Small intestine (tissue), 7 donors: ENCODE measurements at regions not wholly inside any gene's neighbourhood (a gene's known extent, or its start where the extent isn't known, plus 50 kb on each side); places are given as distances from the start of the nearest gene placed in this dataset.

Source experiments
- DNase-seq, 2 donors: peaks; one replicate each; pipeline versions ENCODE4 v3.0.0 to v3.0.0-alpha.2; 2013
- FAIRE-seq: peaks from 2 replicates; lab custom pipeline; 2012; peaks lifted over from hg19 to GRCh38; lab: Jason Lieb, UNC
- H3K27ac ChIP-seq, 3 donors: one replicate each; pipeline ENCODE4 v1.5.1; 2013; ENCODE audit warnings: low read length in 2 of 3, mild to moderate bottlenecking in 2 of 3, control low read depth in 1 of 3, inconsistent platforms in 1 of 3, low read depth in 1 of 3, moderate library complexity in 1 of 3
- H3K27me3 ChIP-seq, 3 donors: one replicate each; pipeline ENCODE4 v1.6.1; 2013; ENCODE audit warnings: low read length in 3 of 3, inconsistent platforms in 1 of 3; ENCODE audit not compliant: control insufficient read depth in 3 of 3, insufficient read depth in 3 of 3
- H3K36me3 ChIP-seq, 3 donors: one replicate each; pipeline ENCODE4 v1.6.1; 2013; ENCODE audit warnings: low read length in 3 of 3, inconsistent platforms in 1 of 3, low read depth in 1 of 3, mild to moderate bottlenecking in 1 of 3, moderate library complexity in 1 of 3; ENCODE audit not compliant: control insufficient read depth in 3 of 3, insufficient read depth in 2 of 3
- H3K4me1 ChIP-seq, 3 donors: one replicate each; pipeline ENCODE4 v1.6.1; 2013; ENCODE audit warnings: low read length in 2 of 3, inconsistent platforms in 1 of 3, low read depth in 1 of 3, mild to moderate bottlenecking in 1 of 3, moderate library complexity in 1 of 3; ENCODE audit not compliant: control insufficient read depth in 3 of 3, insufficient read depth in 2 of 3
- H3K4me3 ChIP-seq, 3 donors: one replicate each; pipeline ENCODE4 v1.5.1; 2013; ENCODE audit warnings: low read length in 3 of 3, control low read depth in 1 of 3, inconsistent platforms in 1 of 3, low read depth in 1 of 3, mild to moderate bottlenecking in 1 of 3, moderate library complexity in 1 of 3
- H3K9me3 ChIP-seq, 2 donors: one replicate each; pipeline ENCODE4 v1.6.1; 2013; ENCODE audit warnings: low read depth in 1 of 2, low read length in 1 of 2; ENCODE audit not compliant: control insufficient read depth in 2 of 2, insufficient read depth in 1 of 2
- WGBS, 3 donors: extraction: QIAGEN DNeasy Blood & Tissue Kit; methylation state at CpG; one replicate each; pipeline ENCODE4 v1.1.7; 2013; 5-methylcytosine and 5-hydroxymethylcytosine counted together
- donor health status: healthy with polysubstance abuse.
- donor health status: control.
- donor health status: control.
- donor health status: Bipolar disorder and iron deficiency.
- donor health status: healthy.

- Histone ChIP-seq H3K27me3 (no peaks in the 10 kb centered on the region), H3K4me3 (no peak overlapping the region), H3K36me3 (no peaks in the 10 kb centered on the region), H3K4me1 (no peaks in the 10 kb centered on the region), H3K27ac (no peak overlapping the region), H3K9me3 (no peaks in the 10 kb centered on the region)
- no peak for FAIRE-seq
- WGBS, 3 donors = 37 to 60% (median 39%) methylated on average over 3 of the region's 3 CpGs
- DNase-seq = no peak
These were observed 1003.6 kb downstream of the FAT4 start for GRCh38 chr4:126318376-126318775.

- H3K9me3 ChIP-seq = no peaks in the 10 kb centered on the region
- no peak overlapping the region for H3K27ac ChIP-seq
- H3K4me1 ChIP-seq = no peaks in the 10 kb centered on the region
- DNase-seq (no peak), FAIRE-seq (no peak)
- H3K36me3 ChIP-seq = no peaks in the 10 kb centered on the region
- no peak overlapping the region for H3K4me3 ChIP-seq
- H3K27me3 ChIP-seq = no peaks in the 10 kb centered on the region
These were observed 1014.2 kb downstream of the FAT4 start for GRCh38 chr4:126328914-126329313.

GRCh38 chr4:126338548-126338947 lies 1023.8 kb downstream of the FAT4 start:
- no peaks in the 10 kb centered on the region for H3K4me1 ChIP-seq

GRCh38 chr4:126341927-126342326 lies 1027.2 kb downstream of the FAT4 start:
- Histone ChIP-seq H3K36me3 (no peaks in the 10 kb centered on the region), H3K27me3 (no peaks in the 10 kb centered on the region), H3K4me1 (no peaks in the 10 kb centered on the region), H3K9me3 (no peaks in the 10 kb centered on the region), H3K27ac (no peak overlapping the region), H3K4me3 (no peak overlapping the region)
- DNase-seq (no peak), FAIRE-seq (no peak)
- 52 to 74% (median 74%) methylated on average over 1 of the region's 1 CpG for WGBS, 3 donors

More at GRCh38 chr4:126338548-126338947, 1023.8 kb downstream of the FAT4 start:
- 75 to 83% (median 81%) methylated on average over 2 of the region's 2 CpGs for WGBS, 3 donors
- Histone ChIP-seq H3K4me3 (no peak overlapping the region), H3K36me3 (no peaks in the 10 kb centered on the region), H3K27me3 (no peaks in the 10 kb centered on the region), H3K27ac (no peak overlapping the region), H3K9me3 (no peaks in the 10 kb centered on the region)
- no peak for DNase-seq
- no peak for FAIRE-seq

GRCh38 chr4:126344472-126344871 lies 1029.7 kb downstream of the FAT4 start:
- DNase-seq = no peak
- 84 to 94% (median 88%) methylated on average over 6 of the region's 6 CpGs for WGBS, 3 donors

GRCh38 chr4:126346654-126347053 lies 1031.9 kb downstream of the FAT4 start:
- Histone ChIP-seq H3K9me3 (no peaks in the 10 kb centered on the region), H3K4me3 (no peak overlapping the region), H3K36me3 (no peaks in the 10 kb centered on the region), H3K4me1 (no peaks in the 10 kb centered on the region), H3K27ac (no peak overlapping the region), H3K27me3 (no peaks in the 10 kb centered on the region)
- 57 to 70% (median 65%) methylated on average over 2 of the region's 2 CpGs for WGBS, 3 donors
- DNase-seq = no peak
- no peak for FAIRE-seq

More at GRCh38 chr4:126344472-126344871, 1029.7 kb downstream of the FAT4 start:
- Histone ChIP-seq H3K4me1 (no peaks in the 10 kb centered on the region), H3K36me3 (no peaks in the 10 kb centered on the region), H3K27me3 (no peaks in the 10 kb centered on the region), H3K27ac (no peak overlapping the region), H3K4me3 (no peak overlapping the region), H3K9me3 (no peaks in the 10 kb centered on the region)
- FAIRE-seq = no peak

- Histone ChIP-seq H3K9me3 (no peaks in the 10 kb centered on the region), H3K4me3 (no peak overlapping the region), H3K36me3 (no peaks in the 10 kb centered on the region), H3K27ac (no peak overlapping the region), H3K4me1 (no peaks in the 10 kb centered on the region), H3K27me3 (no peaks in the 10 kb centered on the region)
- 77 to 87% (median 79%) methylated on average over 3 of the region's 3 CpGs for WGBS, 3 donors
- DNase-seq = no peak
- no peak for FAIRE-seq
These were observed 1040.0 kb downstream of the FAT4 start for GRCh38 chr4:126354784-126355183.

- H3K27ac ChIP-seq = no peak overlapping the region
- DNase-seq (no peak), FAIRE-seq (no peak)
- no peaks in the 10 kb centered on the region for H3K4me1 ChIP-seq
- H3K9me3 ChIP-seq = no peaks in the 10 kb centered on the region
- no peaks in the 10 kb centered on the region for H3K36me3 ChIP-seq
- H3K27me3 ChIP-seq = no peaks in the 10 kb centered on the region
- H3K4me3 ChIP-seq = no peak overlapping the region
- 92 to 95% (median 94%) methylated on average over 2 of the region's 2 CpGs for WGBS, 3 donors
These were observed 1043.3 kb downstream of the FAT4 start for GRCh38 chr4:126358041-126358440.

- DNase-seq (no peak), FAIRE-seq (no peak)
- Histone ChIP-seq H3K27ac (no peak overlapping the region), H3K9me3 (no peaks in the 10 kb centered on the region), H3K4me1 (no peaks in the 10 kb centered on the region), H3K36me3 (no peaks in the 10 kb centered on the region), H3K27me3 (no peaks in the 10 kb centered on the region), H3K4me3 (no peak overlapping the region)
- 54 to 74% (median 58%) methylated on average over 4 of the region's 4 CpGs for WGBS, 3 donors
These were observed 1046.5 kb downstream of the FAT4 start for GRCh38 chr4:126361287-126361686.
